CD4-positive, alpha-beta T cell treated with Interleukin-12 subunit alpha and Interleukin-12 subunit beta, for 1 hour (primary cell): ENCODE measurements at regions not wholly inside any gene's neighbourhood (a gene's known extent, or its start where the extent isn't known, plus 50 kb on each side); places are given as distances from the start of the nearest gene placed in this dataset.
"Not testable (repeated sequence)": the region's sequence is repeated elsewhere in the genome, so short reads cannot be mapped to it uniquely, and the experiment has no call there.

Experiments
- DNase-seq: peaks from one replicate; pipeline ENCODE4 v3.0.0-alpha.2; 2020

DNA sequence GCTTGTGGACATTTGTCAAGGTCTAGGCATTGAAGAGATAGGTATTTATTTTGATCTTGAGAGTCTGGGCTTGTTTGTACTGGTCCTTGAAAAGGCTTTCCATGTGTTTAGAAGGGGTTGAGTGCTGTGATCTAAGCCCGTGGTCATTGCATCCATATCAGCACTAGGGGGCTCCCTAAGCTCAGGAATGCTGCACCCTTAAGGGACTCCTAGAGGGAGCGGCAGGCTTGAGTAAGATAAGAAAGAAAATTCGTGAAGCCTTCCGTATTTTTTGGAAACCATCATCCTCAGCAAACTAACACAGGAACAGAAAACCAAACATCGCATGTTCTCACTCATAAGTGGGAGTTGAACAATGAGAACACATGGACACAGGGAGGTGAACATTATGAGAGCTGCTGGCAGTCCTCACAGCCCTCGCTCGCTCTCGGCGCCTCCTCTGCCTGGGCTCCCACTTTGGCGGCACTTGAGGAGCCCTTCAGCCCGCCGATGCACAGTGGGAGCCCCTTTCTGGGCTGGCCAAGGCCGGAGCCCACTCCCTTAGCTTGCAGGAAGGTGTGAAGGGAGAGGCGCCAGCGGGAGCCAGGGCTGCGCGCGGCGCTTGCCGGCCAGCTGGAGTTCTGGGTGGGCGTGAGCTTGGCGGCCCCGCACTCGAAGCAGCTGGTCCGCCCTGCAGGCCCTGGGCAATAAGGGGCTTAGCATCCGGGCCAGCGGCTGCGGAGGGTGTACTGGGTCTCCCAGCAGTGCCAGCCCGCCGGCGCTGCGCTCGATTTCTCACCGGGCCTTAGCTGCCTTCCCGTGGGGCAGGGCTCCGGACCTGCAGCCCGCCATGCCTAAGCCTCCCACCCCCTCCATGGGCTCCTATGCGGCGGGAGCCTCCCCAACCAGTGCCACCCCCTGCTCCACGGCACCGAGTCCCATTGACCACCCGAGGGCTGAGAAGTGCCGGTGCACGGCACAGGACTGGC is 201.2 kb upstream of the PCDH18 start:
- DNase-seq, result not testable (repeated sequence)

- DNase-seq, result no peak
Measured at GRCh38 chr4:137722910-137723309, 190.6 kb upstream of the PCDH18 start.

DNA sequence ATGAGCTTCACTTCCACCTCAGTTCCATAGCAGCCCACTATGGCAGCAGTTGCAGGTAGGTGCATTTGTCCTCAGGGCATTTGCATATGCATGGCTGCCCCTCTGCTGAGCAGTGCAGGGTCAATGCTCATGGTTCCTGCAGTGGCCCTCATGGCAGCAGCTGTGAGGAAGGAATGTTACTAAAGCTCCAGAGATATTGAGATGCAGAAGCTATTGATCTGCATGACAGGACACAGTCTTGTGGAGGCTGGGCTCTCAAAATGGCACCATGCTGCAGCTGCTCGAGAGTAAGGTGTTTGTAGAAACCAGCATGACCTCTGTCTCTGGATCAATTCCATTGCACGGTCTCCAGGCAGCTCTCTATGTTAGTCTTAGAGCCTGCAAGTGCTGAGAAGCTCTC is 179.2 kb upstream of the PCDH18 start:
- DNase-seq, result no peak

GRCh38 chr4:137707626-137708025 is 175.3 kb upstream of the PCDH18 start:
- no peak for DNase-seq

DNA sequence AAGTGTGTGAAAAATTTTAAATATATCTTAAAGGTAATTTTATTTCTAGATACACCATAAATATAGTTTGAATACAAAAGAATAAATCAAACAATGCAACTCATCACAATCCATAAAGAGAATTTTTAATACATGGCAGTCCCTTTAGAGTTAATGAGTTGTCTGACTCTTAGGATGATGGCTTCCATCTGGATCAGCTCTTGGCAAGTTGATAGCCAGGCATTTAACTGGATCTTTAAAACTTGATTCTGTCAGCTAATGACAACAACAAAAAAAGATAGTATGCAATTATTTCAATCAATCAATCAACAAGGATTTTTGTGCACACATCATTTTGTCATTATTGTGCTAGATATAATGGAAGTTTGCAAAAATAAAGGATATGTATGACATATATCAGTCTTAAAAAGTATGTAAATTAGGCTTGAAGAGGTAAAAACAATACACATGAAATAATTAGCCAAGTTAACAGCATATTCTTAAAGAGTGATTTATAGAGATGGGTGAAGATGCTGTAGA is 174.9 kb upstream of the PCDH18 start:
- DNase-seq, result no peak

DNA sequence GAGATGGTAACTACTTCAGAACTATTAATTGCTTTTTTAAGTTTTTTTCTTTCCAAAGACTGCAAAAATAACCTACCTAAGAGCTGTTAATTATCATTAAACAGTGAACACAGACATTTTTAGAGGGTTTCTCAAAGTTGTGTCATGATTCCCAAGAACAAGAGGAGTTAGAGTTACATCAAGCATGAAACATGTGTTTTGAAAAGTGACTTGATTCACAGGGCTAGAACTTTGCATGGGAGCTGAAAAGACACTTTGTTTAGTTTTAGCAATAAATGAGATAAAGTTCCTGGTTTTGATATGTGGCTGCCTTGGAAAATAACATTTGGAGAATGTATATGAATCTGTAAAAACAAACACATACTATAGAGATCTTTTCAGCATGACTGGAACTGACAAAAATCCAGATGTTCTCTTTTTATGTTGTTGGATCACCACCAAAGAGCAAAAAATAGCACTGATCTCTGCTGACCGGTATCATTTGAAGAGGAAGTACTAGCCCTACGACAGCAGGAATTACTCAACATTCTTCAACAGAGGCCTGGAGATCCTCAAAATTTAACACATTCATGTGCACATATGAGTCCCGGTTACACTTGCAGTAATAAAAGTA is 173.0 kb upstream of the PCDH18 start:
- DNase-seq, result no peak

- DNase-seq, result no peak
Measured at GRCh38 chr4:137703195-137703594, 170.9 kb upstream of the PCDH18 start.

- DNase-seq, result no peak
Measured at GRCh38 chr4:137702512-137702911, 170.2 kb upstream of the PCDH18 start.

DNA sequence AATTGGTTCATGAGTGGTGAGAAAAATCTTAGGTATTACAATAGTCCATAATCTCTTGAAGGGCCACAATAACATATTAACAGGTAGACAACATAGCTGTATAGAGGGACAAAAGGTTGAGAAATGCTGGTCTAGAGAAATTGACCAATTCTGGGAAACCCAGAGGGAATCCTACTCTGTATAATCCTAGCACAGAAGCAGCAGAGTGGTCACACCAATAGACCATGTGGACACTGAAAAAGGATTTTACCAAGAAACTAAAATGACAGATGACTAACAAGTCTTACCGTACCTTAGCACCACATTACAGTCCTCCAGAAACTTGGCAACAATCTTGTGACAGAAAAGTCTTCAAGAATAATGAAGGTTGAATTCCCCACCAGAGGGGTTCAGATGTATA is 169.1 kb upstream of the PCDH18 start:
- no peak for DNase-seq

GRCh38 chr4:137700751-137701150 is 168.5 kb upstream of the PCDH18 start:
- no peak for DNase-seq

- no peak for DNase-seq
Measured at GRCh38 chr4:137700072-137700471, 167.8 kb upstream of the PCDH18 start.

GRCh38 chr4:137694138-137694537 is 161.8 kb upstream of the PCDH18 start:
- DNase-seq, result no peak

GRCh38 chr4:137693641-137694040 is 161.3 kb upstream of the PCDH18 start:
- DNase-seq, result no peak

GRCh38 chr4:137692205-137692604 is 159.9 kb upstream of the PCDH18 start:
- no peak for DNase-seq

DNA sequence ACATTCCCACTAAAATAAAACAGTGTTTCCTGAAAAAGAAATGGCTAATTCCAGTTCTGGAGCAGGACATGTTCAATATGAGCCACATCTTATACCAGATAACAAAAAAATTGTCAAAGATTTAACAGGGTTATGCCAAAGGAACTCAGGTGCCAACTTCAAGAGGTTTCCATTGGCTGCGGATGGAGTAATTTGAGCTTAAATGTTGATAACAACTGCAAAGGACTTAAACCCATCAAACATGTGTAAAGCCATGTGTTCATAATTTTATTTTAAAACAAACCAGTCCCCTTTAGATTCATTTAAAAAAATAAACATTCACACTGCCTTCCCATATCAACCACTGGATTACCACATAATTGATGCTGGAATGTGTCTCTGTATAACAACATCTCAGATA is 156.4 kb upstream of the PCDH18 start:
- DNase-seq, result no peak

DNA sequence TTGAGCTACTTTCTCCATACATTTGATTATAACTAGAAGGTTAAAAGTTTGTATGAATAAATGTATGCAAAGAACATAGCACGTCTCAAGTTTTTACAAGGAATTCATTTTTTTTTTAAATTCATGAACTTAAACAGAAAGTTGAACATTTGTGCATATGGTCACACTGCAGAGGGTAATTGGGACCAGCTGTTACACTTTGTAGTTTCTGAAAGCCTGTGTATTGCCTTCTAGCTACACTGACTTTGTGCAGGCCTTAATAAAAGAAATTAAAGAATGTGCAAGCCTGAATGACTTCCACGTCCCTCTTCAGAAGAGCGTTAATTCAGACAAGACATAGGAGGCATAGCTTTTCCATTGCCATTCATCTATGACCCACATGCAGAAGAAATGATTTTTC is 153.1 kb upstream of the PCDH18 start:
- DNase-seq, result no peak

DNA sequence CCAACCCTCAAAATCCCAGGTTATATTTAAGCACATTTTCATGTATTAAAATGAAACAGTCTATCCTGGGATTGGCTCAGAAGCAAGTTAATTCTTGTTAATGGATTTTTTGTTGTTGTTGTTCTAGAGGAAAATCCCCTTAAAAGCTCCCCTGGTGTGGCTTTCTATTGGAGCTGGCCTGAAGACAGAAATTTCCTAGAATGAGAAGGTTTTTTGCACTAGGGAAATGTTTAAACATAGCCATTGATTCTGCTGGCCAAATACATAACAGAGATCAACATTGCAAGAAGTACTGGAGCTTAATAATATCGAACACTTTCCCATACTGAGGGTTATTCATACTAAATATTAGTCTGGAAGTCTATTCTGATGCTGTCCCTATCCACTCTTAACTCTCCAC is 148.8 kb upstream of the PCDH18 start:
- no peak for DNase-seq

GRCh38 chr4:137678796-137679195 is 146.5 kb upstream of the PCDH18 start:
- no peak for DNase-seq

- DNase-seq, result no peak
Measured at GRCh38 chr4:137677863-137678262, 145.6 kb upstream of the PCDH18 start.

- DNase-seq, result no peak
Measured at GRCh38 chr4:137676357-137676998, 144.2 kb upstream of the PCDH18 start.

DNA sequence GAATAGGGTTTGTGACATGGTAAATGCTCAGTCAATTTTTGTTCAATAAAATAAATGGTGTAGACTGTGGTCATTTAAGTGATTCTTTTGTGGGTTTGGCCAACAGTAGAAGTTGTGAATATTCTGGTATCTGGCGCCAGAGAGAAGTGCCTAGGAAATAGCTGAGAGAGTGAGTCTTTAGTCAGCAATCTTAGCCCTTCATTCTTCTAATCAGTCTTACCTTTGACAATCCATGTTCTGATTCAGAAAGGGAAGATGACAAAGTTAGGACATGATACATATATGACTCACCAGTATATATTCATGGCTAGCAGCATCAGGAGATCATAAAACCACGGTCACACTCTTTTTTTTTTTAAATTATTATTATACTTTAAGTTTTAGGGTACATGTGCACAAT is 141.8 kb upstream of the PCDH18 start:
- DNase-seq, result no peak

DNA sequence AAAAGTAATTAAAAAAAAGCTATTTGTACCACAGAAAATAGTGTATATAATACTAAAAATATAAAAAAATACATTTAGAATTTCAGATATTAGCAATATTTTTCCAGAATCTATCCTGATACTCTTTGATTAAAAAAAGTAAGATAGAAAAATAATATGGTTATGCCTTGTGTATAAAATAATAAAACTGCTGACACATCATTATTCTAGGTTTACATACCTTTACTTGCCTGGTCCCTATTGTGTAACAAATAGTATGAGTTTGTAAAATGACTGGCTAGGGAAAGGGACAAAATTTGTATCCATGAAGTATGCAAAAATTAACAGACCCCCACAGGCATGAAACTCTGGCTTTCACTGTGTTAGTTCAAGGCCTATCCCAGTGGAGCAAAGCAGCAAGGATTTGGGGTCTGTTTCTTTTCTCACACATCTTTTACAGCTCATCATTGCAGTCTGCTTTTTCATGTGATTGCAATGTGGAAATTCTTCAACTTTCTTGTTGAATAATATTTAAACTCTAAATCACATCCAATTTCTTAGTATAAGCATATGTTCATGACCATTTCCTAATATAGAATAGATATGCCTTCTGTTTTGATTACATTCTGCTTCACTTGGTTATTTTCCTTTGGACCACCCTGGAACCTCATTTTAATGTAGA is 136.7 kb upstream of the PCDH18 start:
- DNase-seq, result no peak

- DNase-seq, result no peak
Measured at GRCh38 chr4:137664416-137664815, 132.1 kb upstream of the PCDH18 start.
